GM19328 (cell line): ENCODE measurements at regions not wholly inside any gene's neighbourhood (a gene's known extent, or its start where the extent isn't known, plus 50 kb on each side); places are given as distances from the start of the nearest gene placed in this dataset.
"Not testable (repeated sequence)": the region's sequence is repeated elsewhere in the genome, so short reads cannot be mapped to it uniquely, and the experiment has no call there.

Experiments
- ATAC-seq: cut with Tn5 transposase; IDR thresholded peaks from one replicate; pipeline ENCODE4 v1.9.1; 2021; ENCODE audit warnings: mild to moderate bottlenecking, moderate library complexity; ENCODE audit not compliant: unreplicated experiment

DNA sequence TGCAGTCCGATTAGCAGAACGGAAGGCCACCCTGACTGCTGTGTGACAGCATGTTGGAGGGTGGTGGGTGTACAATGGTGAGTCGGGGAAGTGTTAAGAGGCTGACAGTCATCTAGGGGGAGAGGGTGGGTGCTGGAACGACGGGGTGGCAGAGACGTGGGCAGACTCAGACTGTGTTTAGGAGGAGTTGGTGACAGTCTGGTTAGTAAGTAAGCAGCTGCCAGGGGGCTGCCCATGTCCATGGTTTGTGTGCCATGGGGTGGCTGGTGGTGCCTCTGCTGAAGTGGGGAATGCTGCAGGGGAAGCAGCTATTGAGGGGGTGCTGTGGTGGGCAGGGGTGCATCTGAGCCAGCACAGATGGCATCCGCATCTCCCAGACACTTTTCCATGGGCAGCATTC lies 51.3 kb upstream of the BOD1 start:
- no peak for ATAC-seq

- ATAC-seq, result no peak
Observed at GRCh38 chr5:173668245-173668800, 51.9 kb upstream of the BOD1 start.

- ATAC-seq, result no peak
Observed at GRCh38 chr5:173668910-173669309, 52.5 kb upstream of the BOD1 start.

DNA sequence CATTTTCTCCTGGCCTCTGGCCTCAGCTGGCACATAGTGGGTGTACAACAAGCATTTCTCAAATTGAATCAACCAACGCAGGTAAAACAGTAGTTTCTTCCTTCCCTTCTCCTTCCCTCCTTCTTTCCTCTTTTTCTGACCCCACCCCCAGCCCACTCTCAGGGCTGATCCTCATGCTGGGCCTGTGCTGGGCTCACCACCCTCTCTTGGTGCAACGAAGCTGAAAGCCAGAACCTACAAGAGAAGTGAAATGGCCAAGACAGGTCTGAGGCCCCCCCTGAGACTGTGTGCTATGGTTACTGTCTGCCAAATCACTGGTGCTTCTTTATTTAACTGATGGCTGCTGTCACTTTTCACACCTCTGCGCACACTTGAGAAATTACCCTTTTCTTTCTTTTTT lies 53.0 kb upstream of the BOD1 start:
- no peak for ATAC-seq

DNA sequence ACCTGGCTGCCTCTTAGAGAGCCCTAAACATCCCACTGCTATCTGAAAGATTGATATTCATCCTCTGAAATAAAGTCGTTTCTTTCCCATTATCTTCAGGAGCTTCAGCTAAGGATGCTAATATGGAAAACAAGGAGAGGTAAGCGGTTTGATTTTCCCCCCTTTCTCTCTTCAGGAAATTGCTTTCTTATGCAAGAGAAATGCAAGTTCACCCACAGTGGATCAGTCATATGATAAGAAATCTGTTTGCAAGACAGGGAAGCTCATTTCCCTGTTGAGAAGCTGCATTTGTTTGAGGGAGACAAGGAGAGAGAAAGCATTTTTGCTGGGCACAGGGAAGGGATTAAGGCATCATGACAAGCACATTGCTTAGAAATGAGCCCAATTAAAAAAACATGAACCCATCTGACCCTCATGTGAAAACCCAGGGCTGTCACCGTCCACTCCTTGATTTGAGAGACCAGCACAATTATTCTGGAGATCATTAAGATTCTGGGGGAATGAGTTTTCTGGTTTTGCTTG lies 53.7 kb upstream of the BOD1 start:
- no peak for ATAC-seq

DNA sequence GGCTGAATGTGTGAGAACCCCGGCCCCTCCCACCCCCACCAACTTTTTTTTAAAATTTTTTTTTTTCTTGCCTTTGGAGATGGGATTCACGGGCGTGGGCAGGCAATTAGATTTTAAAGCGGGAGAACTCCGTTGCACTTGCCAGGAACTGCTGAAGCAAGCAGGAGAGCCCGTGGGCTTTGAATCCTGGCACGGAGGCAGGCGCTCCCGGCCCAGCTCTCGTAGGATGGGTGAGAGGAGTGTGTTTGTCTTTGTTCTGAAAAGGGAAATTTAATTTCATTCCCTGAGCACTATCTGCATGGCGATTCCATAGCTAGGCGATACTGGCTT lies 54.3 kb upstream of the BOD1 start:
- no peak for ATAC-seq

DNA sequence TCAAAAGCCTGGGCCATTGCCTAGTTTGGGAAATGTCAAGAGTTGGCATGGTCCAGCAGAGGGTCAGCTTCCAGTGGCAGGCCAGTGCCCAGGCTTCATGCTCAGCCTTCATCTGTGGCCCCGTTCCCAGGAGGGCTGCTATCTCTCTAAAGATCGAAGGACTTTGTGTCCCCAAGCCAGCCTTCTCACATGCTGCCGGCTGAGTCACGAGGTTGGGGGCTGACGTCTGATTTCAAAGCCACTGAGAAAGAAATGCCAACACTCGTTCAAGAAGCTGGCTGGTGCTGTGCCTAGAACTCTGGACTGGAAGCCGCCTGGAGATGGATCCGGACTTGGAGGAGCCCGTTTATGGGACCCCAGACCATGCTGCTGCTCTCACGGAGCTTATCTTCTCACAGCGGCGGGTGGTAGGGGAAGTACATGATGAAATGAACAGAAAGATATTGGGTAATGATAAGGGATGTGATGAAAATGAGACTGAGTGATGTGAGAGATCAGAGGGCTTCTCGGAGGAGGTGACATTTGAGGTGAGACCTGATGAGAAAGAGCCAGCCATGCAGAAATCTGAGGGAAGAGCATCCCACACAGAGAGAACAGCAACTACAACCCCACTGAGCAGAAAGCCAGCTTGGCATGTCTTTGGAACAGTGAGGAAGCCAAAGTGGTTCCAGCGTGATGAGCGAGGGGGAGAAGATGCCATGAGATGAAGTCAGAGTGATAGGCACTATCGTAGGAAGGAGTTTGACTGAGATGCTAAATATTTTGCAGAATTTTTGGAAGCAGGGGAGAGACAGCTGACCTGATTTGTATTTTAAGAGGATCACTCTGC lies 54.9 kb upstream of the BOD1 start:
- ATAC-seq, result no peak

GRCh38 chr5:173672166-173672565 lies 55.7 kb upstream of the BOD1 start:
- ATAC-seq, result no peak

DNA sequence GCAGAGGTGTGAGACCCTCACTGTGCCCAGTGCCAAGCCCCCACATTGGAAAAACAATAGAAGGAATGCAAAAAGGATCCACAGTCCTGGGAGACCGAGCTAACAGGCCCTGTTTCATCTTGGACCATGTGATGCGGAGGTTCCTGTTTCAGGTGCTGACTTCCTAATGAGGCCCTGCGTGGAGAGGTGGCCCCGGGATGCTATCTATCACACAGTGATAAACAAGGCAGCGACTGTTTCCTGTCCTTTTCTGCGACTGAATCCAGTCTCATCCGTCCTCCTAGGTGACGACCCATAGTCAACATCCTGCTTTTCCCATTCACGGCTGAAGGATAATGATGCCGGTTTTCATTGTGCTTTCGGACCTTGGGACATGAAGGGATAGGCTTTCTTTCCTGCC lies 56.4 kb upstream of the BOD1 start:
- no peak for ATAC-seq

GRCh38 chr5:173673295-173674101 lies 57.0 kb upstream of the BOD1 start:
- ATAC-seq, result no peak

DNA sequence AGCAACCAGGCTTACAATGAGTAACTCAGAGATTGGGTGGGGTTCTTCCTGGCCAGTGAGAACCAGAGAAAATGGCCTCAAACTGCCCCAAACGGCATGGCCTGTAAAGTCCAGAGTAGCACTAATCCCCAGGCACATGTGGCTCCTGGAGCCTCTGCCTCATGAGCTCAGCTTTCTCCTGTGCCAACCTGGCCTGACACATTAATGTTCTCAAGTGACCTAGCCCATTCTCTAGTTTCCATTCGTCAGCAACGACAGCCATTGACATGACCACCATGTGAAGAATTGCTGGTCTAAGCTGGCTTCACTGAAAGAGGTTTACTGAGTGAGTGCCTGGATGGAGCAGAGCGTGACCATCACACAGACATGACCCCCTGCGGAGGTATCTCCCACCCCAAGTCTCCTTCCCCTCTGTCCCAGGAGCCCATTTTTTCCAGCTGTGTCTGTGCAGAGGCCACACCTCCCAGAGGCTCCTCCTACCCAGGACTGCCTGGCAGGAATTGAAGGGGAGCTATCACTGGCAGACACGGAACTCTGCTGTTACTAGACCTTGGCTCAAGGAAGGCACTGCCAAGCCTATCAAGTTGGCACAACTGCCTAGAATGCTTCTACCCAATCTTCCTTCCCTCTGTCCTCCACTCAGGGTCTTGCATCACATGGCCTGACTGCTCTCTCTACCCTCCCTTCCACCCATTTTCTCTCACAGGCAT lies 59.0 kb upstream of the BOD1 start:
- ATAC-seq, result no peak

GRCh38 chr5:173676375-173676774 lies 59.9 kb upstream of the BOD1 start:
- ATAC-seq, result no peak

GRCh38 chr5:173677125-173677672 lies 60.7 kb upstream of the BOD1 start:
- ATAC-seq, result no peak

- peak; percentile 33 for ATAC-seq
Observed at GRCh38 chr5:173679909-173680630, 63.6 kb upstream of the BOD1 start.

DNA sequence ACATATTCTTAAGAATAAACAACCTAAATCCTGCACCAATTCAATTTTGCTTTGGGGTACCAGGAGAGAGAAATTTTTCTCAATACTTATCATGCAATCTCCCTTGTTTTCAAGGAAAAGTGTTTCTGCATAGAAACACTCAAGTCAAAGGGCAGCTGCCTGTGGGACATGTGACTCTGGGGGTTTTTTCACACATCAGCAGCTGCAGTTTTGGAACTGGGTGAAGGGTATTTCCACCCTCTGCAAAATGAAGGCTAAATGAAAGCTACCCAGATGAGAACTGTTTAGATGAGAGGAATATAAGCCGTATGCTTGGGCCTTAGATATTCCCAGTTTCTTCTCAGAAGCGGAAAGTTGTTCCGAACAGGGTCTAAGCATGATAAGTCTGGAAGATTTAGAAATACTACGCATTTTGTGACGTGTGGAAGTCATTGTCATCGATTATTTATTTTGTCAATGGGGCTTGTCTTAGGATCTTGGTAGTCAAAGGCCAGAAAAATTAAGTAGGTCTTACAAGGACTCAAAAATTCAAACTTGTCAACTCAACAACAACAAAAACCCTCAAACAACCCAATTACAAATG lies 64.3 kb upstream of the BOD1 start:
- ATAC-seq, result peak; percentile 68

DNA sequence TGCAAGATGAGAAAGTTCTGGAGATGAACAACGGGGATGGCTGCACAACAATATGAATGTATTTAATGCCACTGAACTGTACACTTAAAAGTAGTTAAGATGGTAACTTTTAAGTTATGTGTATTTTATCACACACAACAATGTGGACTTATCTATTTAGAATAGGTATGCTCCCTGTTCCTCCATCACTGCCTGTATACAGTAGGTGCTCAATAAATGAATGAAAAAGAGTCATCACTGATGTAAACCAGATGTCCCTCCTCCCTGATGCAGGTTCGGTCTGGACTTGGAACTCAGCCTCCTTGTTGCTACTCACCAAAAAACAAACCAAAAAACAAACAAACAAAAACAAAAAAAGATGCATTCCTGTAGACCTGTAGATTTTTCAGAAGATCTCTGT lies 65.9 kb upstream of the BOD1 start:
- ATAC-seq, result no peak

DNA sequence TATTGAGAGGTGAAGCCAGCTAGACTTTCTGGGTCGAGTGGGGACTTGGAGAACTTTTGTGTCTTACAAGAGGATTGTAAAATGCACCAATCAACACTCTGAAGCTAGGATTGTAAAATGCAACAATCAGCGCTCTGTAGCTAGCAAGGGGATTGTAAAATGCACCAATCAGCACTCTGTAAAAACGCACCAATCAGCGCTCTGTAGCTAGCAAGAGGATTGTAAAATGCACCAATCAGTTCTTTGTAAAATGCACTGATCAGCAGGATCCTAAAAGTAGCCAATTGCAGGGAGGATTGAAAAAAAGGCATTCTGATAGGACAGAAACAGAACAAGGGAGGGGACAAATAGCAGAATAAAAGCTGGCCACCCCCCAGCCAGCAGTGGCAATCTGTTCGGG lies 68.1 kb upstream of the BOD1 start:
- ATAC-seq, result not testable (repeated sequence)

- ATAC-seq, result no peak
Observed at GRCh38 chr5:173686950-173687349, 70.5 kb upstream of the BOD1 start.

GRCh38 chr5:173688703-173689102 lies 72.3 kb upstream of the BOD1 start:
- no peak for ATAC-seq

GRCh38 chr5:173689171-173689736 lies 72.8 kb upstream of the BOD1 start:
- ATAC-seq, result no peak
